VCaP (cell line): ENCODE measurements at regions not wholly inside any gene's neighbourhood (a gene's known extent, or its start where the extent isn't known, plus 50 kb on each side); places are given as distances from the start of the nearest gene placed in this dataset.

Source experiments
- H3K27ac ChIP-seq: fragments of 450-650 bp; 2 replicates; pipeline ENCODE4 v1.5.1; 2017
- CTCF ChIP-seq: fragments of 450-650 bp; conservative IDR thresholded peaks from 2 replicates; pipeline ENCODE4 v1.5.1; 2017; ENCODE audit warnings: mild to moderate bottlenecking, moderate library complexity

- no peak for TF ChIP-seq CTCF
Measured at GRCh38 chr7:70994176-70994575, 137.8 kb upstream of the GALNT17 start.

GRCh38 chr7:70997261-70997660, 134.7 kb upstream of the GALNT17 start:
- TF ChIP-seq CTCF, result no peak
- no peak overlapping the region for H3K27ac ChIP-seq

More at GRCh38 chr7:70994176-70994575, 137.8 kb upstream of the GALNT17 start:
- H3K27ac ChIP-seq, result no peak overlapping the region

GRCh38 chr7:71005109-71005508, 126.8 kb upstream of the GALNT17 start:
- no peak for TF ChIP-seq CTCF
- H3K27ac ChIP-seq, result no peak overlapping the region

- TF ChIP-seq CTCF, result no peak
- no peak overlapping the region for H3K27ac ChIP-seq
Measured at GRCh38 chr7:71009636-71010035, 122.3 kb upstream of the GALNT17 start.

GRCh38 chr7:71015252-71015900, 116.6 kb upstream of the GALNT17 start:
- TF ChIP-seq CTCF, result no peak
- H3K27ac ChIP-seq, result no peak overlapping the region

- H3K27ac ChIP-seq, result no peak overlapping the region
- no peak for TF ChIP-seq CTCF
Measured at GRCh38 chr7:71016401-71016800, 115.5 kb upstream of the GALNT17 start.

- H3K27ac ChIP-seq, result no peak overlapping the region
- TF ChIP-seq CTCF, result no peak
Measured at GRCh38 chr7:71017602-71018001, 114.3 kb upstream of the GALNT17 start.
